SK-N-MC (cell line): ENCODE measurements at regions not wholly inside any gene's neighbourhood (a gene's known extent, or its start where the extent isn't known, plus 50 kb on each side); places are given as distances from the start of the nearest gene placed in this dataset.

Experiments used
- EZH2 ChIP-seq: fragments of 200-600 bp; sonication (generic); IDR thresholded peaks from one replicate; pipeline ENCODE4 v1.6.1; 2017; ENCODE audit warnings: antibody characterized with exemption
- POLR2AphosphoS5 ChIP-seq: IDR thresholded peaks from 2 replicates; pipeline ENCODE4 v1.6.1; 2012; ENCODE audit warnings: mild to moderate bottlenecking, low read depth, low read length, borderline replicate concordance

GRCh38 chr18:64539847-64540246, 391.0 kb upstream of the LINC00305 start:
- no peak for TF ChIP-seq EZH2
- no peak for TF ChIP-seq POLR2AphosphoS5
